Epithelial cell of esophagus (primary cell): ENCODE measurements at regions not wholly inside any gene's neighbourhood (a gene's known extent, or its start where the extent isn't known, plus 50 kb on each side); places are given as distances from the start of the nearest gene placed in this dataset.

Experiments
- DNase-seq: peaks from one replicate; pipeline ENCODE4 v3.0.0; 2010; ENCODE audit warnings: low read depth
- H3K4me3 ChIP-seq: 2 replicates; pipeline ENCODE4 v1.5.1; 2011; ENCODE audit warnings: mild to moderate bottlenecking, low read length, control low read depth
- CTCF ChIP-seq: IDR thresholded peaks from 2 replicates; pipeline ENCODE4 v1.5.1; 2011; ENCODE audit warnings: low read depth, mild to moderate bottlenecking, low read length, control low read depth, inconsistent platforms; ENCODE audit not compliant: insufficient read depth; ENCODE audit errors: missing control alignments

DNA sequence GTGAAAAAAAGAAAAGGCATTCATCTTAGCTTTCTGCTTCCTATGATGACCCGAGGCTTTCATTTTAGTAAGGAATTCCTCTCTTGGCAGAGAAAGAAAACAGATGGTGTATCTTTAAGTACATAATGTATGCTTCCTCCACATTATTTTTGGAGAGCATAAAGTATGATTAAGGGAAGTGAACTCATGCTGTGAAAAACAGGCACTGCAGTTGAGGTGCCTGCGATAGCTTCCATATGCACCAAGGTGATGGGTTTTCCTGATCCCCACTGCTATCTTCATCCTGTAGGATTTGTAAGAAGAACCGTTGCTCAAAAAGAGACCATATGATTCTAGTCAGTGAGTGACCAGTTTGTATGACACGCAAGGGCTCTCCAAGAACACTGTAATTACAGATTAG, 411.5 kb upstream of the MCTP2 start:
- no peak for DNase-seq
- no peak overlapping the region for H3K4me3 ChIP-seq
- no peak for TF ChIP-seq CTCF

GRCh38 chr15:93816815-93817214, 414.5 kb upstream of the MCTP2 start:
- H3K4me3 ChIP-seq, result no peak overlapping the region
- no peak for DNase-seq
- TF ChIP-seq CTCF, result no peak

DNA sequence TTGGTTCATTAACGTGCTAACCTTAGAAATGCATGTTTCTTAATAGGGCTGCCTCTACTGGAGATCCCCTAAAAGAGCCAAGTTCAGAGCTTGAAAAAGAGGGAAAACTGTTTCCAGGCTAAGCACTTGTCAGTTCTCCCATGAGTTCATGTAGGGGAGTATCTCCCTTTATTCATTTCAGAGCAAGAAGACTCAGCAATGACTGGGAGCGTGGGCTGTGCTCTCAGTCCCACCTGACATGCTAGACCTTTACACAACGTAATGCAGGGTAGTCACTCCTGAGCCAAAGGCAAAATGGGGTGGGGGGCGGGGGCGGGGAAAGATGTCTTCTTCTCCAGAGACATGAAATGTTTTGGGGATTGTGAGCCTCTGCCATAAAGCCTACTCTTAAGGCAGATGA, 420.1 kb upstream of the MCTP2 start:
- H3K4me3 ChIP-seq, result no peak overlapping the region
- DNase-seq, result no peak

GRCh38 chr15:93809516-93809915, 421.8 kb upstream of the MCTP2 start:
- no peak for TF ChIP-seq CTCF
- no peak overlapping the region for H3K4me3 ChIP-seq
- no peak for DNase-seq

More for the DNA sequence above, 420.1 kb upstream of the MCTP2 start:
- TF ChIP-seq CTCF, result no peak

DNA sequence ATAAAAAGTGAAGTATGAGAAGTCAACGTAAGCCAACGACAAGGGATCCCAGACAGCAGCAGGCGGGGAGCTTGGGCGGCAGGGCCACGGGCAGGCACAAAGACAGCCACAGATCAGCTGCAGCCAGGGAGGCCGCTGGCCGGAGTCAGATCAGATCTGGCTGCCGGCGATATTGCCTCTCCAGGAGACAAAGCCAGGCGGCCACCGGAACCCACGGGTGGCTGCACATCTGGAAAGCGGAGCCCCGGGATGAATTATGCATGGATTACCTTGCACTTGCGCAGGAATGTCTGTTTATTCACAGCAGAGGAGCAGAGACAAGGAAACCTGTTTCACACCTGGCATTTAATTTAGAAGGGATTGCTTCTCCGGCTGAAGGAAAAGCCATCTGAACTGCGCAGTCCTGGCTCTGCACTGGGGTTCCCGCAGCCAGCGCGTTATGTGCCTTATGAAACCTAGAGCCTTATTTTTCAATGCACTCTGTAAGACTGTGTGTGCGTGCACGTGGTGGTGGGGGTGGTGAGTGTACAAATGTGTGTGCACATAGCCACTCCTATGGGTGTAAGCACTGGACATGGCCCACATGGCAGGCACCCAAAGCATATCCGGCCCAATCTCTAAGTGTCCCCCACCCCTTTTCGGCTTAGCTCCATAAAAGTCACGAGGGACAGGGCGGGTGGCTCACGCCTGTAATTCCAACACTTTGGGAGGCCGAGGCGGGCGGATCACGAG, 427.8 kb upstream of the MCTP2 start:
- TF ChIP-seq CTCF, result no peak
- H3K4me3 ChIP-seq, result no peak overlapping the region
- DNase-seq, result no peak

- peak; percentile 39 for DNase-seq
- no peak for TF ChIP-seq CTCF
- no peak overlapping the region for H3K4me3 ChIP-seq
Observed at GRCh38 chr15:93801206-93801605, 430.2 kb upstream of the MCTP2 start.

DNA sequence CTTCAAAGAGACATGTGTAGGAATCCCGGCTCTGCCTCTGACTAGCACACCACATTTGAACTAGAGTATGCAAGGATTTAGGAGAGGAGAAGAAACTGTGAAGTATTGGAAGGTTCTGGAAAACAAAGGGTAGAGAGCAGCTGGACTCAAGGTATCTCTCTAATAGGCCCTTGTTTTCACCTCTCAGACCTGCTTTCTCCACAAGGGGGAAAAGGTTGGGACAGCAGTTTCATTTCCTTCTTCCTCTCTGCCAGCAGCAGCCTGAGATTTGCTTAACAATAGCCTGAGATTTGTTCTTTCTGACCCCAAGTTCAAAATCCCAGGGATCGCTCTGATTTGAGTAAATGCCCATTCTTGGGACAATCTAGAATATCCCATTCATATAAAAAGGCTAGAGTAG, 430.6 kb upstream of the MCTP2 start:
- no peak for DNase-seq
- no peak for TF ChIP-seq CTCF
- H3K4me3 ChIP-seq, result no peak overlapping the region
